K562 (cell line): ENCODE measurements at regions not wholly inside any gene's neighbourhood (a gene's known extent, or its start where the extent isn't known, plus 50 kb on each side); places are given as distances from the start of the nearest gene placed in this dataset.

Experiments used
- ATAC-seq: fragments of 200-7000 bp; cut with Tn5 transposase; 3 replicates; pipeline ENCODE4 v1.9.1; 2020; ENCODE audit warnings: moderate library complexity
- BruUV-seq: library from RNA; stranded (reverse); fragments of 400-500 nt; replicated peaks from 2 replicates; lab custom pipeline; 2021; lab: Mats Ljungman, UMichigan
- CTCF ChIA-PET: fragments of 300-600 bp; formaldehyde crosslinking; extraction: SDS; loops from one replicate; lab custom pipeline; 2021; ENCODE audit warnings: low intra/inter-chr PET ratio; lab: Yijun Ruan, JAX
- POLR2A ChIA-PET: fragments of 300-600, 350-650 bp; sonication (Branson Sonifier 250); formaldehyde crosslinking; extraction: SDS; loops from one replicate; lab custom pipeline; 2021; ENCODE audit warnings: antibody characterized with exemption, inconsistent platforms; lab: Yijun Ruan, JAX
- DNase-seq, 4 experiments: peaks; one replicate each; pipeline versions ENCODE4 v3.0.0 to v3.0.0-alpha.2; 2011 to 2018; ENCODE audit warnings: low spot score in 3 of 4, mixed read lengths in 3 of 4; ENCODE audit errors: extremely low read depth in 1 of 4
- FAIRE-seq: peaks from 2 replicates; lab custom pipeline; 2011; peaks lifted over from hg19 to GRCh38; lab: Jason Lieb, UNC
- H2AFZ ChIP-seq: 2 replicates; pipeline ENCODE4 v1.6.0; 2011; ENCODE audit warnings: low read depth, low read length, control low read depth, inconsistent platforms
- H3K27ac ChIP-seq: fragments of 200-600 bp; 3 replicates; pipeline ENCODE4 v1.8.0; 2011; ENCODE audit warnings: low read depth, mild to moderate bottlenecking, control low read depth, inconsistent platforms, low read length, moderate library complexity, mixed read lengths; ENCODE audit errors: extremely low read depth
- H3K27me3 ChIP-seq, 2 experiments: fragments of 300-600 bp in 1 of 2; 2 replicates in 1 of 2; 3 replicates in 1 of 2; pipeline versions ENCODE4 v1.6.0 to v1.8.0; 2011; ENCODE audit warnings: inconsistent platforms in 2 of 2, low read length in 2 of 2, mild to moderate bottlenecking in 1 of 2, mixed read lengths in 1 of 2, moderate library complexity in 1 of 2; ENCODE audit not compliant: control insufficient read depth in 2 of 2, insufficient read depth in 2 of 2
- H3K36me3 ChIP-seq: fragments of 300-600 bp; 3 replicates; pipeline ENCODE4 v1.8.0; 2011; ENCODE audit warnings: mild to moderate bottlenecking, low read length, inconsistent platforms; ENCODE audit not compliant: control insufficient read depth, insufficient read depth
- H3K4me1 ChIP-seq, 2 experiments: fragments of 200-600 bp in 1 of 2; replicated peaks in 1 of 2; 2 replicates in 1 of 2; 3 replicates in 1 of 2; pipeline versions ENCODE4 v1.5.1 to v1.8.0; 2011; ENCODE audit warnings: inconsistent platforms in 2 of 2, low read length in 2 of 2, mild to moderate bottlenecking in 1 of 2, mixed read lengths in 1 of 2, moderate library complexity in 1 of 2; ENCODE audit not compliant: control insufficient read depth in 2 of 2, insufficient read depth in 2 of 2
- H3K4me2 ChIP-seq: 2 replicates; pipeline ENCODE4 v1.6.1; 2011; ENCODE audit warnings: low read length, control low read depth, inconsistent platforms, mixed read lengths; ENCODE audit not compliant: insufficient read depth
- H3K4me3 ChIP-seq: fragments of 200-600 bp; sonication (generic), shearing (Covaris generic); 2 replicates; pipeline ENCODE4 v1.5.1; 2016; ENCODE audit warnings: control low read depth, inconsistent platforms
- H3K79me2 ChIP-seq: fragments of 200-600 bp; 3 replicates; pipeline ENCODE4 v1.8.0; 2011; ENCODE audit warnings: low read length, inconsistent platforms; ENCODE audit not compliant: control insufficient read depth, insufficient read depth
- H3K9ac ChIP-seq, 2 experiments: 2 replicates each; pipeline versions ENCODE4 v1.6.0 to v1.6.1; 2011; ENCODE audit warnings: low read depth in 2 of 2, low read length in 2 of 2, control low read depth in 1 of 2, inconsistent platforms in 1 of 2, mild to moderate bottlenecking in 1 of 2, mixed read lengths in 1 of 2; ENCODE audit not compliant: insufficient read depth in 1 of 2
- H3K9me1 ChIP-seq: one replicate; pipeline ENCODE4 v1.6.0; 2011; ENCODE audit warnings: inconsistent platforms, mild to moderate bottlenecking, low read length, moderate library complexity; ENCODE audit not compliant: control insufficient read depth, insufficient read depth
- H3K9me3 ChIP-seq: replicated peaks from 2 replicates; pipeline ENCODE4 v1.5.1; 2011; ENCODE audit warnings: low read depth, low read length, inconsistent platforms; ENCODE audit not compliant: control insufficient read depth, insufficient read depth
- H4K20me1 ChIP-seq: replicated peaks from 2 replicates; pipeline ENCODE4 v1.6.1; 2011; ENCODE audit warnings: low read length, inconsistent platforms, mixed read lengths; ENCODE audit not compliant: control insufficient read depth, insufficient read depth
- ETV1 ChIP-seq: fragments of 450-650 bp; conservative IDR thresholded peaks from 2 replicates; pipeline ENCODE4 v1.6.1; 2016; ENCODE audit warnings: missing genetic modification characterization, control low read depth, low read depth, missing compliant biosample characterization
- GABPB2 ChIP-seq: fragments of 250-450 bp; sonication (Bioruptor Pico); conservative IDR thresholded peaks from 2 replicates; pipeline ENCODE4 v1.5.1; 2021; ENCODE audit warnings: mild to moderate bottlenecking
- MBD1 ChIP-seq: fragments of 250-450 bp; sonication (Bioruptor Pico); IDR thresholded peaks from 2 replicates; pipeline ENCODE4 v1.8.0; 2022; ENCODE audit warnings: inconsistent platforms
- RNF2 ChIP-seq: sonication (generic); IDR thresholded peaks from 2 replicates; pipeline ENCODE4 v1.6.1; 2016
- XRCC4 ChIP-seq: IDR thresholded peaks from one replicate; pipeline ENCODE4 v1.6.1; 2011; ENCODE audit not compliant: insufficient read depth, insufficient read length; ENCODE audit errors: extremely low read depth
- WGBS: fragments of 100-300 bp; shearing (Covaris generic); methylation state at CpG from one replicate; pipeline ENCODE4 v1.1.6; 2016; ENCODE audit warnings: low coverage, mixed read lengths; ENCODE audit not compliant: insufficient coverage; ENCODE audit errors: missing lambda C conversion rate; 5-methylcytosine and 5-hydroxymethylcytosine counted together
- in situ Hi-C: fragments of 300-500 bp; cut with MboI; formaldehyde crosslinking; loops from 4 replicates; pipeline ENCODE4 v1.15.0; 2018; ENCODE audit warnings: inconsistent platforms, mixed read lengths
- intact Hi-C: fragments of 100-400 bp; cut with micrococcal nuclease; formaldehyde crosslinking; loops from 2 replicates; pipeline ENCODE4 v1.14.2; 2022

GRCh38 chr6:134117409-134117808 lies 65.0 kb upstream of the SLC2A12 start:
- FAIRE-seq (no peak), ATAC-seq (peak; percentile 41), DNase-seq (no peak)
- Histone ChIP-seq H3K9me1 (no peaks in the 10 kb centered on the region), H3K36me3 (no peaks in the 10 kb centered on the region), H3K27ac (no peak overlapping the region), H3K9ac (peak overlapping the region in 1 of 2 experiments; percentile 70; a peak in 1 of 4 replicates), H3K79me2 (no peaks in the 10 kb centered on the region), H4K20me1 (no peaks in the 10 kb centered on the region), H3K4me1 (peaks cover 0 to 9% of the 10 kb centered on the region in 2 experiments; a peak in 2 of 5 replicates), H3K9me3 (no peaks in the 10 kb centered on the region), H3K4me3 (no peak overlapping the region), H3K4me2 (no peak overlapping the region), H3K27me3 (peaks cover 10 to 31% of the 10 kb centered on the region in 2 experiments; a peak in 3 of 5 replicates), H2AFZ (no peak overlapping the region)
- CTCF ChIA-PET: no interaction called here
- in situ Hi-C loops: no loop called here
- TF ChIP-seq MBD1 (CRISPR knock-in tag) (no peak), RNF2 (no peak), ETV1 (tag) (no peak), XRCC4 (no peak), GABPB2 (CRISPR knock-in tag) (no peak)
- no TSS peak for BruUV-seq
- 2% methylated on average over 6 of the region's 6 CpGs for WGBS
- intact Hi-C loops: no loop called here
- POLR2A ChIA-PET: interaction anchor here (0.6 to 0.9 kb wide), 3 partner anchors 9 to 774 kb away, joined by 3 to 6 read pairs (median 3); no protein-coding TSS in a partner anchor
